ENCODE measurements at regions not wholly inside any gene's neighbourhood (a gene's known extent, or its start where the extent isn't known, plus 50 kb on each side); places are given as distances from the start of the nearest gene placed in this dataset.

GRCh38 chr4:156598138-156598681 is 373.4 kb downstream of the PDGFC start:
- no peak for TF ChIP-seq CTCF (IDR thresholded peaks at IDR 0.05; ENCODE audit: unreplicated experiment in 3 of 3)
- H3K4me1 Mint-ChIP-seq: peaks cover 46% of the 10 kb centered on the region
- H3K27me3 Mint-ChIP-seq (ENCODE audit: low read depth): no peaks in the 10 kb centered on the region
- peak overlapping the region; percentile 75 to 95 (median 87) for H3K27ac Mint-ChIP-seq
- H3K4me3 Mint-ChIP-seq: peak overlapping the region in 2 of 3 experiments; percentile 19 to 20
- peaks cover 2% of the 10 kb centered on the region for H3K9me3 Mint-ChIP-seq
- H3K36me3 Mint-ChIP-seq (ENCODE audit: low read depth): no peaks in the 10 kb centered on the region

- H3K27ac Mint-ChIP-seq: peak overlapping the region; percentile 3 to 85 (median 85)
- H3K4me1 Mint-ChIP-seq: peaks cover 46% of the 10 kb centered on the region
- no peak for TF ChIP-seq CTCF (IDR thresholded peaks at IDR 0.05; ENCODE audit: unreplicated experiment in 3 of 3)
- peaks cover 2% of the 10 kb centered on the region for H3K9me3 Mint-ChIP-seq
- H3K36me3 Mint-ChIP-seq (ENCODE audit: low read depth): no peaks in the 10 kb centered on the region
- H3K4me3 Mint-ChIP-seq: no peak overlapping the region
- H3K27me3 Mint-ChIP-seq (ENCODE audit: low read depth): no peaks in the 10 kb centered on the region
Measured at GRCh38 chr4:156596706-156597329, 374.8 kb downstream of the PDGFC start.

- no peaks in the 10 kb centered on the region for H3K27me3 Mint-ChIP-seq (ENCODE audit: low read depth)
- no peaks in the 10 kb centered on the region for H3K9me3 Mint-ChIP-seq
- H3K36me3 Mint-ChIP-seq (ENCODE audit: low read depth): no peaks in the 10 kb centered on the region
- peaks cover 46% of the 10 kb centered on the region for H3K4me1 Mint-ChIP-seq
- H3K27ac Mint-ChIP-seq: peak overlapping the region; percentile 3 to 85 (median 85)
- no peak for TF ChIP-seq CTCF (IDR thresholded peaks at IDR 0.05; ENCODE audit: unreplicated experiment in 3 of 3)
- peak overlapping the region in 1 of 3 experiments; percentile 16 for H3K4me3 Mint-ChIP-seq
Measured at GRCh38 chr4:156596026-156596425, 375.6 kb downstream of the PDGFC start.

- no peaks in the 10 kb centered on the region for H3K36me3 Mint-ChIP-seq (ENCODE audit: low read depth)
- H3K27ac Mint-ChIP-seq: peak overlapping the region; percentile 60 to 85 (median 81)
- H3K27me3 Mint-ChIP-seq (ENCODE audit: low read depth): no peaks in the 10 kb centered on the region
- H3K4me3 Mint-ChIP-seq: peak overlapping the region in 1 of 3 experiments; percentile 18
- H3K9me3 Mint-ChIP-seq: no peaks in the 10 kb centered on the region
- H3K4me1 Mint-ChIP-seq: peaks cover 46% of the 10 kb centered on the region
- no peak for TF ChIP-seq CTCF (IDR thresholded peaks at IDR 0.05; ENCODE audit: unreplicated experiment in 3 of 3)
Measured at GRCh38 chr4:156595041-156595440, 376.6 kb downstream of the PDGFC start.

- H3K27me3 Mint-ChIP-seq (ENCODE audit: low read depth): no peaks in the 10 kb centered on the region
- no peak for TF ChIP-seq CTCF (IDR thresholded peaks at IDR 0.05; ENCODE audit: unreplicated experiment in 3 of 3)
- no peaks in the 10 kb centered on the region for H3K9me3 Mint-ChIP-seq
- peak overlapping the region in 1 of 3 experiments; percentile 18 for H3K4me3 Mint-ChIP-seq
- H3K27ac Mint-ChIP-seq: peak overlapping the region; percentile 60 to 85 (median 81)
- H3K4me1 Mint-ChIP-seq: peaks cover 46% of the 10 kb centered on the region
- no peaks in the 10 kb centered on the region for H3K36me3 Mint-ChIP-seq (ENCODE audit: low read depth)
Measured at GRCh38 chr4:156594624-156595023, 377.0 kb downstream of the PDGFC start.

- TF ChIP-seq CTCF (IDR thresholded peaks at IDR 0.05; ENCODE audit: unreplicated experiment in 3 of 3): peak in 2 of 3 experiments; percentile 11 to 24
- H3K27ac Mint-ChIP-seq: peak overlapping the region in 2 of 3 experiments; percentile 27 to 53
- peaks cover 43% of the 10 kb centered on the region for H3K4me1 Mint-ChIP-seq
- H3K4me3 Mint-ChIP-seq: no peak overlapping the region
- no peaks in the 10 kb centered on the region for H3K27me3 Mint-ChIP-seq (ENCODE audit: low read depth)
- no peaks in the 10 kb centered on the region for H3K36me3 Mint-ChIP-seq (ENCODE audit: low read depth)
- no peaks in the 10 kb centered on the region for H3K9me3 Mint-ChIP-seq
Measured at GRCh38 chr4:156593464-156593863, 378.1 kb downstream of the PDGFC start.

Measured in nephron (organoid).